Ishikawa (cell line): ENCODE measurements at regions not wholly inside any gene's neighbourhood (a gene's known extent, or its start where the extent isn't known, plus 50 kb on each side); places are given as distances from the start of the nearest gene placed in this dataset.

Experiments
- CEBPB ChIP-seq: IDR thresholded peaks from 2 replicates; pipeline ENCODE4 v1.6.1; 2012
- CREB1 ChIP-seq: IDR thresholded peaks from 2 replicates; pipeline ENCODE4 v1.6.1; 2012; ENCODE audit warnings: low read depth
- EGR1 ChIP-seq: IDR thresholded peaks from 2 replicates; pipeline ENCODE4 v1.6.1; 2012
- EP300 ChIP-seq: IDR thresholded peaks from 2 replicates; pipeline ENCODE4 v1.6.1; 2012; ENCODE audit warnings: borderline replicate concordance
- FOXM1 ChIP-seq: IDR thresholded peaks from 2 replicates; pipeline ENCODE4 v1.6.1; 2012; ENCODE audit warnings: low read depth, borderline replicate concordance
- MAX ChIP-seq: IDR thresholded peaks from 2 replicates; pipeline ENCODE4 v1.6.1; 2012
- NFIC ChIP-seq: IDR thresholded peaks from 2 replicates; pipeline ENCODE4 v1.6.1; 2012
- RAD21 ChIP-seq: IDR thresholded peaks from 2 replicates; pipeline ENCODE4 v1.6.1; 2012; ENCODE audit warnings: low read depth
- REST ChIP-seq: IDR thresholded peaks from 2 replicates; pipeline ENCODE4 v1.6.1; 2012; ENCODE audit warnings: low read depth, mild to moderate bottlenecking
- TAF1 ChIP-seq: IDR thresholded peaks from 2 replicates; pipeline ENCODE4 v1.6.1; 2012; ENCODE audit warnings: low read depth, mild to moderate bottlenecking
- TCF12 ChIP-seq: IDR thresholded peaks from 2 replicates; pipeline ENCODE4 v1.6.1; 2012; ENCODE audit warnings: low read depth
- TEAD4 ChIP-seq: IDR thresholded peaks from 2 replicates; pipeline ENCODE4 v1.6.1; 2012
- USF1 ChIP-seq: IDR thresholded peaks from 2 replicates; pipeline ENCODE4 v1.6.1; 2012
- YY1 ChIP-seq: IDR thresholded peaks from 2 replicates; pipeline ENCODE4 v1.6.1; 2012; ENCODE audit warnings: low read depth

- no peak for TF ChIP-seq NFIC
- no peak for TF ChIP-seq USF1
- TF ChIP-seq CEBPB: no peak
- TF ChIP-seq YY1: no peak
- TF ChIP-seq TAF1: no peak
- TF ChIP-seq FOXM1: no peak
- TF ChIP-seq EP300: no peak
- TF ChIP-seq REST: no peak
- no peak for TF ChIP-seq MAX
- TF ChIP-seq EGR1: no peak
- TF ChIP-seq RAD21: no peak
- no peak for TF ChIP-seq TEAD4
- TF ChIP-seq CREB1: no peak
- no peak for TF ChIP-seq TCF12
These were observed 396.6 kb upstream of the NBEA start for GRCh38 chr13:34545461-34545860.
